Tibial nerve (tissue), 4 donors: ENCODE measurements at regions not wholly inside any gene's neighbourhood (a gene's known extent, or its start where the extent isn't known, plus 50 kb on each side); places are given as distances from the start of the nearest gene placed in this dataset.
"Not testable (repeated sequence)": the region's sequence is repeated elsewhere in the genome, so short reads cannot be mapped to it uniquely, and the experiment has no call there.

Experiments
- DNase-seq, 2 donors: peaks; one replicate each; pipeline ENCODE4 v3.0.0-alpha.2; 2019; ENCODE audit warnings: low spot score in 2 of 2
- H3K27ac ChIP-seq, 4 donors: fragments of 200-600 bp; sonication (generic) in 3 of 4; one replicate each; pipeline ENCODE4 v1.5.1; 2017 to 2019; ENCODE audit warnings: mild to moderate bottlenecking in 1 of 4
- H3K27me3 ChIP-seq, 2 donors: fragments of 200-600 bp; sonication (generic) in 1 of 2; one replicate each; pipeline versions ENCODE4 v1.5.1 to v1.6.0; 2017 to 2019
- H3K36me3 ChIP-seq, 3 donors: fragments of 200-600 bp; sonication (generic); one replicate each; pipeline ENCODE4 v1.5.1; 2018 to 2019
- H3K4me1 ChIP-seq, 4 donors: fragments of 200-600 bp; sonication (generic) in 3 of 4; one replicate each; pipeline ENCODE4 v1.5.1; 2017 to 2019
- H3K4me3 ChIP-seq, 4 donors: fragments of 200-600 bp; sonication (generic) in 3 of 4; one replicate each; pipeline ENCODE4 v1.5.1; 2017 to 2019; ENCODE audit warnings: mild to moderate bottlenecking in 1 of 4, moderate library complexity in 1 of 4
- H3K9me3 ChIP-seq, 4 donors: fragments of 200-600 bp; sonication (generic) in 3 of 4; one replicate each; pipeline ENCODE4 v1.5.1; 2017 to 2019
- EP300 ChIP-seq, 2 donors: sonication (generic); formaldehyde crosslinking; IDR thresholded peaks; one replicate each; pipeline ENCODE4 v1.6.1; 2017; ENCODE audit warnings: antibody characterized with exemption in 2 of 2, mild to moderate bottlenecking in 1 of 2
- POLR2A ChIP-seq, 2 donors: fragments of 450-650 bp; IDR thresholded peaks; one replicate each; pipeline ENCODE4 v1.6.1; 2017; ENCODE audit warnings: antibody characterized with exemption in 2 of 2, mild to moderate bottlenecking in 2 of 2, moderate library complexity in 2 of 2
- WGBS, 2 donors: methylation state at CpG; one replicate each; pipeline ENCODE4 v1.1.5; 2018; 5-methylcytosine and 5-hydroxymethylcytosine counted together
- TF ChIP-seq, protein P1 (sequence below), 5 experiments: fragments of 200-600 bp in 3 of 5; fragments of 450-650 bp in 2 of 5; sonication (generic) in 3 of 5; IDR thresholded peaks; one replicate each; pipeline ENCODE4 v1.5.1; 2016 to 2019; ENCODE audit warnings: antibody characterized with exemption in 5 of 5, mild to moderate bottlenecking in 3 of 5, moderate library complexity in 2 of 5

DNA sequence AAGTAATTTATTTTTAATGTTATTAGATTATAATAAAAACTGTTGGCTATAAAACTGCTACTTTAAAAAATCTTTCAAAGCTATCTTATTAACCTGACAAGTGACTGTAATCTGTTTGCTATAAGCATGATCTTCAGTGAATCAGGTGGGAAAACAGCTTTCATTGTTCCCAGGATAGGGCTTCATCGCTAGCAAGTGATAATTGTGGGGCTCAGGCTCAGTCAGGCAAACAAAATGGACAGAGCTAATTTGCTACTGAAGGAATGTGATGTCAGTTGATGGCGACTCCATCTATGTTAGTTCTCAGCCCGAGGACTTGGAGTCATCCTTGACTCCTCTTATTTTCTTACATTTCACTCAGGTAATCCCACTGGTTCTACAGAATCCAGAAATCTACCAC is 125.0 kb downstream of the RASSF10 start:
- no peaks in the 10 kb centered on the region for H3K36me3 ChIP-seq
- peaks cover 0 to 19% (median 7%) of the 10 kb centered on the region in 4 donors for H3K4me1 ChIP-seq
- peaks cover 0 to 8% (median 0%) of the 10 kb centered on the region in 4 donors for H3K9me3 ChIP-seq
- no peak overlapping the region for H3K27ac ChIP-seq
- H3K27me3 ChIP-seq = no peaks in the 10 kb centered on the region
- WGBS, 2 donors = 60 to 73% methylated on average over 3 of the region's 3 CpGs
- TF ChIP-seq POLR2A (IDR thresholded peaks at IDR 0.05) (no peak), EP300 (IDR thresholded peaks at IDR 0.05) (no peak)
- TF ChIP-seq, protein P1, sequence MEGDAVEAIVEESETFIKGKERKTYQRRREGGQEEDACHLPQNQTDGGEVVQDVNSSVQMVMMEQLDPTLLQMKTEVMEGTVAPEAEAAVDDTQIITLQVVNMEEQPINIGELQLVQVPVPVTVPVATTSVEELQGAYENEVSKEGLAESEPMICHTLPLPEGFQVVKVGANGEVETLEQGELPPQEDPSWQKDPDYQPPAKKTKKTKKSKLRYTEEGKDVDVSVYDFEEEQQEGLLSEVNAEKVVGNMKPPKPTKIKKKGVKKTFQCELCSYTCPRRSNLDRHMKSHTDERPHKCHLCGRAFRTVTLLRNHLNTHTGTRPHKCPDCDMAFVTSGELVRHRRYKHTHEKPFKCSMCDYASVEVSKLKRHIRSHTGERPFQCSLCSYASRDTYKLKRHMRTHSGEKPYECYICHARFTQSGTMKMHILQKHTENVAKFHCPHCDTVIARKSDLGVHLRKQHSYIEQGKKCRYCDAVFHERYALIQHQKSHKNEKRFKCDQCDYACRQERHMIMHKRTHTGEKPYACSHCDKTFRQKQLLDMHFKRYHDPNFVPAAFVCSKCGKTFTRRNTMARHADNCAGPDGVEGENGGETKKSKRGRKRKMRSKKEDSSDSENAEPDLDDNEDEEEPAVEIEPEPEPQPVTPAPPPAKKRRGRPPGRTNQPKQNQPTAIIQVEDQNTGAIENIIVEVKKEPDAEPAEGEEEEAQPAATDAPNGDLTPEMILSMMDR (IDR thresholded peaks at IDR 0.05) = no peak
- H3K4me3 ChIP-seq = no peak overlapping the region
- DNase-seq = no peak

DNA sequence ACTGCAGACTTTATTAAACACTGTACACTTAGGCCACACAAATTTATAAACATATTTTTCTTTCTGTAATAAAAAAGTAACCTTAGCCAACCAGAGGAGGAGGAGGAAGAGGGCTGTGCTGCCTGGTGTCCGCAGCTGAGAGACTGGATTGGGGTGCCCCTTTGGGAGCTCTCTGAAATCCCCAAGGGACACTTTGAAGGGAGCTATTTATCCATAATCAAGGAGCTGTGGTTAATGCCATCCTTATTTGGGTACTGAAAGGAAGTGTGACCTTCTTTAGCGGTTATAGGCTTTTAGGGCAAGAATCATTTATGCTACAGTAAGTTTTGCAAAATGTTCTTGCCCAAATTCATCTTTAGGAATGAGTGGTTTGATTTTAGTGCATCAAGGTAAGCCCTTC is 125.8 kb downstream of the RASSF10 start:
- no peak for DNase-seq
- H3K9me3 ChIP-seq = peaks cover 0 to 8% (median 0%) of the 10 kb centered on the region in 4 donors
- no peak overlapping the region for H3K4me3 ChIP-seq
- peaks cover 0 to 19% (median 7%) of the 10 kb centered on the region in 4 donors for H3K4me1 ChIP-seq
- peak overlapping the region in 2 of 4 donors; percentile 36 to 46 for H3K27ac ChIP-seq
- H3K36me3 ChIP-seq = no peaks in the 10 kb centered on the region
- no peaks in the 10 kb centered on the region for H3K27me3 ChIP-seq
- TF ChIP-seq, protein P1 (IDR thresholded peaks at IDR 0.05) = no peak
- TF ChIP-seq EP300 (IDR thresholded peaks at IDR 0.05) (no peak), POLR2A (IDR thresholded peaks at IDR 0.05) (no peak)
- 53 to 60% methylated on average over 2 of the region's 2 CpGs for WGBS, 2 donors

DNA sequence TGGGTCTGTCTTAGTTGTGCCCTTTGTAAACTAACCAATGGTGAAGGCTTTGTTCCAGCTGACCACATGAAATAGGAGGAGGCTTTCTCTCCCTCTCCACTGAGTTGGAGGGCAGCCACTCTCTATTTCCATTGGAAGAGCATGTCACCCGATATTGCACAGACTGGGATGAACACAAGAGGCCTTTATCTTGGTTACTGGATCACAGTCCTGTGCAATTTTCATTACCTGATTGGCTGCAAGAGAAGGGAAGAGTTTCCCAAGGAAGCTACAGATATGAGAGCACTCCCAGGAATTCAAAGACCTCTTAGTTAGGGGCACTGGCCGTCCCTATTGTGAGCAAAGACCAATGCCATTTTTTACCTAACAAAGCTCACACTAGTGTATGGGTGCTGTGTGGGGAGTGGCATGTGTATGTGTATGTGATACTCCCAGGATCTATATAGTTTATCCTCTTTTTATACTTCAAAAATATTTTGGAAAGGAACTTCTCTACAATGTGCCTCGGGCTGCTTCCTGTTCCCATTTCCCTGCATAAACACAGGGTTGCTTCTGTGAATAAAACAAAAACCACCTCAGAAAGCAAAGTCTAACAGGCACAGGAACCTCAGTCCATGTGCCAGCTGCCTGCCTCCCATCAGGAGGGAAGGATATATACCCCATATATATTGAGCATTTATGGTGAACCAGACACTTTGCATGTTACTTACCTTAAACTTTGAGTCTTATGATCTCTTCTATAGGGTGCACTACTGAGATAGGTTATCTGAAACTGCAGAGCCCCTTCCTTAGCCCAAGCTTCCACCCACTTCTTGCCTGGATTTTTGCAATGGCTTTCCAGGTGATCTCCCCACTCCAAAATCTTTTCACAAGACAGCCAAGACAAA is 126.5 kb downstream of the RASSF10 start:
- no peaks in the 10 kb centered on the region for H3K36me3 ChIP-seq
- H3K4me3 ChIP-seq = no peak overlapping the region
- peak overlapping the region in 1 of 4 donors; percentile 36 for H3K27ac ChIP-seq
- no peaks in the 10 kb centered on the region for H3K27me3 ChIP-seq
- H3K4me1 ChIP-seq = peaks cover 0 to 19% (median 7%) of the 10 kb centered on the region in 4 donors
- peaks cover 0 to 5% (median 0%) of the 10 kb centered on the region in 4 donors for H3K9me3 ChIP-seq
- TF ChIP-seq EP300 (IDR thresholded peaks at IDR 0.05) (no peak), POLR2A (IDR thresholded peaks at IDR 0.05) (no peak)
- TF ChIP-seq, protein P1 (IDR thresholded peaks at IDR 0.05) = no peak
- WGBS, 2 donors = 19 to 25% methylated on average over 3 of the region's 3 CpGs
- no peak for DNase-seq

DNA sequence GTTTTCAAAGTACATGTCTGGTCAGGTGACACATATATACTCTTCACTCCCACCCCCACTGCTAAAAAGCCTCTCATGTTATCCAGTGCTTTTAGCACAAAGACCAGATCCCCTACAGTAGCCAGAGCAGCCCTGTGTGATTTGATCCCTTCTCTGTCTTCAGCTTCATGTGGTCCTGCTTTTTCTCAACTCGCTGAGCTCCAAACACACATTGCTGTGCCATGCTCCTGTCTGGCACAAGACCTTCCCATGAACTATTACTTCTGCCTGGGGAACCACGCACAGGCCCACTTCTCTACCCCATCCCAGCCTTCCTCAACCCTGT is 127.1 kb downstream of the RASSF10 start:
- no peak for DNase-seq
- Histone ChIP-seq H3K27ac (no peak overlapping the region), H3K4me3 (no peak overlapping the region), H3K4me1 (peaks cover 0 to 19% (median 7%) of the 10 kb centered on the region in 4 donors), H3K36me3 (no peaks in the 10 kb centered on the region), H3K9me3 (peaks cover 0 to 4% (median 0%) of the 10 kb centered on the region in 4 donors), H3K27me3 (no peaks in the 10 kb centered on the region)
- TF ChIP-seq POLR2A (IDR thresholded peaks at IDR 0.05) = no peak
- TF ChIP-seq, protein P1 (IDR thresholded peaks at IDR 0.05) = no peak
- no peak for TF ChIP-seq EP300 (IDR thresholded peaks at IDR 0.05)
- WGBS, 2 donors = 73 to 86% methylated on average over 2 of the region's 2 CpGs

DNA sequence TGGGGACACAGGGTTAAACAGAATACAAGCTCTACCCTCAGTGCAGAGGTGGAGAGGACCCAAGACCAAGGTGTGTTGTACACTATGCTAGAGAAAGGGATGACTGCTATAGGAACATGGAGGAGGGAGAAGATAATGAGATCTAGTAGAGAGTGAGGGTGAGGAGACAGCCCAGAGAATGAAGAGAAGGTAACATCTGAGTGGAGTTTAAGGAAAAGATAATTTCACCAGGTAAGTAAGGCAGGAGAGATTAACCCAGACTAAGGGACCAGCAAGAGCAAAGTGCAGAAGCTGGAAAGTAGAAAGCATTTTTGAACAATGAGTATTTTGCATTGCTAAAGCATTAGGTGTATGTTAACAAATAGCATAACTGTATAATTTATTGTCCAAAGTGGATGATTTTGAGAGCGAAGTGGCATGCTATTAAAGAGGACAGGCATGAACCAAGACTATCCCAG is 128.8 kb downstream of the RASSF10 start:
- Histone ChIP-seq H3K36me3 (no peaks in the 10 kb centered on the region), H3K4me1 (peaks cover 0 to 19% (median 7%) of the 10 kb centered on the region in 4 donors), H3K27ac (no peak overlapping the region), H3K4me3 (no peak overlapping the region), H3K9me3 (no peaks in the 10 kb centered on the region), H3K27me3 (no peaks in the 10 kb centered on the region)
- 83 to 86% methylated on average over 1 of the region's 1 CpG for WGBS, 2 donors
- TF ChIP-seq, protein P1 (IDR thresholded peaks at IDR 0.05) = no peak
- TF ChIP-seq POLR2A (IDR thresholded peaks at IDR 0.05) (no peak), EP300 (IDR thresholded peaks at IDR 0.05) (no peak)
- DNase-seq = no peak

DNA sequence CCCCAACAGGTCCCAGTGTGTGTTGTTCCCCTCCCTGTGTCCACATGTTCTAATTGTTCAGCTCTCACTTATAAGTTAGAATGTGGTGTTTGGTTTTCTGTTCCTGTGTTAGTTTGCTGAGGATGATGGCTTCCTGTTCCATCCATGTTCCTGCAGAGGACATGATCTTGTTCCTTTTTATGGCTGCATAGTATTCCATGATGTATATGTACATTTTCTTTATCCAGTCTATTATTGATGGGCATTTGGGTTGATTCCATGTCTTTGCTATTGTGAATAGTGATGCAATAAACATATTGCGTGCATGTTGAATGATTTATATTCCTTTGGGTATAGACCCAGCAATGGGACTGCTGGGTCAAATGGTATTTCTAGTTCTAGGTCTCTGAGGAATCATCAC is 130.0 kb downstream of the RASSF10 start:
- H3K27me3 ChIP-seq, H3K36me3 ChIP-seq, H3K4me3 ChIP-seq, DNase-seq, H3K27ac ChIP-seq, H3K9me3 ChIP-seq: not testable (repeated sequence)
- 85 to 97% methylated on average over 1 of the region's 1 CpG for WGBS, 2 donors
- H3K4me1 ChIP-seq = peaks cover 0 to 19% (median 7%) of the 10 kb centered on the region in 4 donors
